ENCODE measurements at regions not wholly inside any gene's neighbourhood (a gene's known extent, or its start where the extent isn't known, plus 50 kb on each side); places are given as distances from the start of the nearest gene placed in this dataset.
"Not testable (repeated sequence)": the region's sequence is repeated elsewhere in the genome, so short reads cannot be mapped to it uniquely, and the experiment has no call there.

DNA sequence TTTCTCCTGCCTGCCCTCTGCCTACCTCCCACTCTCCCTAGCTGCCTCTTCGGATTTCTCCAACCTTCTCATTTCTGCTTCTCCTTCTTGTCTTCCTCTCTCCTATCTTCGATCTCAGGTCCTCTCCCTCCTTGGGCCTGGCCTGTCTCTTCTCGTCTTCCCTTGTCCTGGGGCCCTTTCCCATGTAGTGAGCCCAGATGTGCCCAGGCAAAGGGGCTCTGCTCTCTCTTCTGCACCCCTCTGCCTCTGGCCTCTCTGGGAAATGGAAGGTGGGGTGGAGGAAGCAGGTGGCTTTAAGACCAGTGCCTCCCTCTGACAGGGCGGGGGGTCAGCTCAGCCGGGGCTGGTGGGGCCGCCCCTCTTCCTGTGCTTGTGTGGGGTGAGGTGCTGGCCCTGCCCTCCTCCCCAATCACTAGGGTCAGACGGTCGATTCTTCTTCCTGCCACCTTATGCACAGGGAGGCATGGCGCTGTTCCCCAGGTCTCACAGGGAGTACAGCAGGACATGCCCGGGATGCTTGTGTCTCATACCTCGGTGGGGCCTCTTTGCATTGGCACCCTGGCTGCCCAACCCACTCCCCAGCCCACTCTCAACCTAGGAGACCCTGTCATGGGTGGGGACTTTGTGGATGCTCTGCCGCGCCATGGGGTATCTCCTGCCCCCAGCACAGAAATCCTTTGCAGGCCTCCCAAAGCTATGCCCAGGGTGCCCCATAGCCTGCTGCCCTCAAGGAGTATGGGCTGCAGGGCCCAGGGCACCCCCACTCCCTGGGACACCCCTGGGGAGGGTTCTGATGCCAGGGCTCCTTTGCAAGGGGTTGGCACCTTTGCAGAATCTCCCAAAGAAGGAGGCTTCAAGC, 213.8 kb upstream of the HAAO start:
- H3K4me3 Mint-ChIP-seq = no peak overlapping the region
- H3K36me3 Mint-ChIP-seq (ENCODE audit: low read depth) = no peaks in the 10 kb centered on the region
- H3K9me3 Mint-ChIP-seq = peaks cover 14% of the 10 kb centered on the region
- H3K27ac Mint-ChIP-seq = no peak overlapping the region
- H3K27me3 Mint-ChIP-seq = peaks cover 6% of the 10 kb centered on the region
- peaks cover 8% of the 10 kb centered on the region for H3K4me1 Mint-ChIP-seq (ENCODE audit: low read depth)

DNA sequence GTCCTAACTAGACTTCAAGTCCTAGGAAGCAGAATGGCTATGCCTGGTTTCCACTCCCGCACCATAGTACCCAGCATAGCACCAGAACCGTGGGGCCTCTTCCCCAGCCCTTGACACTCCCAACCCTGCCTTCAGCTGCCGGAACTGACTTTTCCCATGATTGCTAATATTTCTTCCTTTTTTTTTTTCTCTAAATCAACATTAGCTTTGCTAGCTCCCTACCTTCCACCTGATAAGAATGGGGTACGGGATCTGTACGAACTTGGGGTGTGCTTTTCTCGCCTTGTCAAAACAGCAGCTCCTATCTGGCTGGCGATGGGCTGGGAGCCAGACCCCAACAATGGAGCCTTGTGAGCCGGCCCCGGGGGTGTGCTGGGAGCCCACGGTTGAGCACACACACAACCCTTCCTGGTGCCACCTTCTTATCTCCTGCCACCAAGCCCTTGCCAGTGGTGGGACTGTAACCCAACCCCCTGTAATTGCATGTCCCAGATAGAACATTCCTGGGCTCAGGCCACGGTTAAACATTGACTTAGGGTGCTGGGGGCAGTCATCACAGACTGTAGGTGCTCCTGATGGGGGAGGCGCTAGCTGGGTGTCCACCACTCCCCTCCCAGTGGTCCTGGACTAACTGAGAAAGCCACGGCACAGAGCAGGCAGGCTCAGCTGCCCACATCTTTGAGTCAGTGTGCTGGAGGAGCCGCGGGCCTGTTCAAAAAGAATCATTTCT, 213.0 kb upstream of the HAAO start:
- Mint-ChIP-seq H3K27me3 (peaks cover 6% of the 10 kb centered on the region), H3K4me1 (ENCODE audit: low read depth) (peaks cover 4% of the 10 kb centered on the region), H3K4me3 (no peak overlapping the region), H3K9me3 (peaks cover 14% of the 10 kb centered on the region), H3K27ac (no peak overlapping the region), H3K36me3 (ENCODE audit: low read depth) (no peaks in the 10 kb centered on the region)

DNA sequence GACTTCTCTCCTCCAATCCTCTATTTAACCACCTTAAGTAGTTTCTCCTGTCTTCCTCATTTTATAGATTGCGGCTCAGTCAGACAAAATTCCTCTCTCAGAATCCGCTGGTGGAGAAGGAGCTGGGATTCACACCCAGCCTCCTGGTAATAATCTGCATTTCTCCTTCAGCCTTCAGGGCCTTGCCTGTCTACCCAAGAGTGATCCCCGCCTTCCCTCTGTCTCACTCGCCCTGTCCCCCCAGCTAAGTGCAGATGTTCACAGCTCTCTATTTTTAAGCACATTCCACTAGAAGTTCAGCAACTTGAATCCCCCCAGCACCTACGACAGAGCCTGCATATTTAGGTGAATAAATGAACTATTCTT, 212.5 kb upstream of the HAAO start:
- Mint-ChIP-seq H3K4me1 (ENCODE audit: low read depth) (no peaks in the 10 kb centered on the region), H3K4me3 (no peak overlapping the region), H3K27me3 (peaks cover 6% of the 10 kb centered on the region), H3K36me3 (ENCODE audit: low read depth) (no peaks in the 10 kb centered on the region), H3K9me3 (peaks cover 14% of the 10 kb centered on the region), H3K27ac (no peak overlapping the region)

DNA sequence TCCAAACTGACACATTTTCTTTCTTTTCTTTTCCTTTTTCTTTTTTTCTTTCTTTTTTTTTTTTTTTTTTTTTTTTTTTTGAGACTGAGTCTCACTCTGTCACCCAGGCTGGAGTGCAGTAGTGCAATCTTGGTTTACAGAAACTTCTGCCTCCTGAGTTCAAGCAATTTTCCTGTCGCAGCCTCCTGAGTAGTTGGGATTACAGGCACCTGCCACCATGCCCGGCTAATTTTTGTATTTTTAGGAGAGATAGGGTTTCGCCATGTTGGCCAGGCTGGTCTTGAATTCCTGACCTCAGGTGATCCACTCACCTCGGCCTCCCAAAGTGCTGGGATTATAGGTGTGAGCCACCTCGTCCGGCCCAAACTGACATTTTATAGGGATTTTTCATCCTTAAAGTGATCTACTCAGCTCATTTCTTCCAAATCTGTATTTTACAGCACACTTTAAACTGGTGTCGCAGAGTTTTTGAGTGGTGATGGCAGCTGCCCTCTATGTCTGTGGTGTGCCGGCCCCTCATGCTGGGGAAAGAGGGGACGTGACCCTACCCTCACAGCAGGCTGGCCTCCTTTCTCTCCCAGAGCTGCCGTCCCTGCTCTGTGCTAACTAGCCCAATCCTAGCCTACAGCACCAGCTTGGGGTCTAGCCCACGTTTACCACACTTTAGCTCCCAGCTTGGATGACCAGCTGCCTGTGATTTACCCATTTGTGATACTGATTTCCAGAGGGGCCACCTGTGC, 211.9 kb upstream of the HAAO start:
- peaks cover 14% of the 10 kb centered on the region for H3K9me3 Mint-ChIP-seq
- H3K4me1 Mint-ChIP-seq (ENCODE audit: low read depth); H3K27ac Mint-ChIP-seq; H3K27me3 Mint-ChIP-seq; H3K4me3 Mint-ChIP-seq; H3K36me3 Mint-ChIP-seq (ENCODE audit: low read depth): not testable (repeated sequence)

DNA sequence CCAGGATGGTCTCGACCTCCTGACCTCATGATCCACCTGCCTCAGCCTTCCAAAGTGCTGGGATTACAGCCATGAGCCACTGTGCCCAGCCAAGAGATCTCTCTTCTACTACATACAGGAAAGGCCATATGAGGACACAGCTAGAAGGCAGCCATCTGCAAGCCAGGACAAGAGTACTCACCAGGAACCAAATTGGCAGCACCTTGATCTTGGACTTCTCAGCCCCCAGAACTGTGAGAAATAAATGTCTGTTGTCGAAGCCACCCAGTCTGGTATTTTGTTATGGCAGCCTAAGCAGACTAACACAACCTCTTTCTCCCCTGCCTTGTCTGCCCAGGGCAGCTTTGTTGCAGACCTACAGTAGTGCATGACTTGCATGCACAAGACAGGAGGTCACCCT, 211.3 kb upstream of the HAAO start:
- H3K36me3 Mint-ChIP-seq (ENCODE audit: low read depth) = no peaks in the 10 kb centered on the region
- peaks cover 13% of the 10 kb centered on the region for H3K9me3 Mint-ChIP-seq
- H3K4me1 Mint-ChIP-seq (ENCODE audit: low read depth) = no peaks in the 10 kb centered on the region
- H3K27me3 Mint-ChIP-seq = peaks cover 6% of the 10 kb centered on the region
- no peak overlapping the region for H3K4me3 Mint-ChIP-seq
- H3K27ac Mint-ChIP-seq = no peak overlapping the region

DNA sequence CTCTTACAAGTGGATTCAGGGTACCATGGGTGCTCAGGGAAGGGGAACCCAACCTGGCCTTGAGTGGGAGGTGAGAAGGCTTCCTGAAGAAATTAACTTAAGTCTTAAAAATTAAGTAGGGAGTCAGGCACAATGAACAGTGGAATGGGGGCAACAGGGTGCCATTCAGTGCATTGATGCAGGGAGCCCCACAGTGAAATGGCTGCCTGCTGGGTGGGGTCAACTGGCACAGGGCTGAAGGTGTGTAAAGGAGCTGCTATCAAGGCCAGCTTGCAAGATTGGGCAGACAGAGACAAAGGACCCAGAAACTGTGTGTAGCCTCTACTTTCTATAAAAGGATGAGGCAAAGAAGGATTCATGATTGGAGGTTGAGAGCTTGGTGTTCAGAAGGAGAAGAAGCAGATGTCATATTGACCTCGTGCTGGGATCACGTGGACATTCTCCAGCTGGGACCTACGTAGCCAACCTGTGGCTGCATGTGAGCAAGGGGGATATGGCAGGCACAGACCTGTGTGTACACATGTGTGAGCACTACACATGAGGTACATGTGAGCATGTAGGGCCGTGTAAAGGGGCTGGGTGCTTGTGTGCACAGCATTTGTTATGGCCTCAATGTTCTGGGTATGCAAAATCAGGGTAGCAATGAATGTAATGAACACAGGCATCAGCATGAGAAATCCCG, 209.5 kb upstream of the HAAO start:
- Mint-ChIP-seq H3K27ac (no peak overlapping the region), H3K4me3 (no peak overlapping the region), H3K27me3 (no peaks in the 10 kb centered on the region), H3K36me3 (ENCODE audit: low read depth) (no peaks in the 10 kb centered on the region), H3K4me1 (ENCODE audit: low read depth) (no peaks in the 10 kb centered on the region), H3K9me3 (no peaks in the 10 kb centered on the region)

DNA sequence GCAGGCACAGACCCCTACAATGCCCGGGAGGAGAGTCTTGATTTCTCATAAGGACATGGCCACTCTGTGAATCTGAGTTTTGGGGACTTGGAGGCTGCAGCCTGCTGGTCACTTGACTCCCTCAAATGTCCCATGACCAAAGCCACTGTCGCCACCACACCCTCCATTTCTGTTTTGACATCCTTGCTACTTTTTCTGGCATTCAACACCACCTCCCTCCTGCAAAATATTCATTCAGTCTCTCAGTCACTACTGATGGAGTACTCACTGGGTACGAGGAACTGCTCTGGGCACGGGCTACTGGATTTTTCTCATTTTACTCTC, 208.6 kb upstream of the HAAO start:
- Mint-ChIP-seq H3K27me3 (no peaks in the 10 kb centered on the region), H3K4me3 (no peak overlapping the region), H3K36me3 (ENCODE audit: low read depth) (no peaks in the 10 kb centered on the region), H3K4me1 (ENCODE audit: low read depth) (no peaks in the 10 kb centered on the region), H3K27ac (no peak overlapping the region), H3K9me3 (no peaks in the 10 kb centered on the region)

DNA sequence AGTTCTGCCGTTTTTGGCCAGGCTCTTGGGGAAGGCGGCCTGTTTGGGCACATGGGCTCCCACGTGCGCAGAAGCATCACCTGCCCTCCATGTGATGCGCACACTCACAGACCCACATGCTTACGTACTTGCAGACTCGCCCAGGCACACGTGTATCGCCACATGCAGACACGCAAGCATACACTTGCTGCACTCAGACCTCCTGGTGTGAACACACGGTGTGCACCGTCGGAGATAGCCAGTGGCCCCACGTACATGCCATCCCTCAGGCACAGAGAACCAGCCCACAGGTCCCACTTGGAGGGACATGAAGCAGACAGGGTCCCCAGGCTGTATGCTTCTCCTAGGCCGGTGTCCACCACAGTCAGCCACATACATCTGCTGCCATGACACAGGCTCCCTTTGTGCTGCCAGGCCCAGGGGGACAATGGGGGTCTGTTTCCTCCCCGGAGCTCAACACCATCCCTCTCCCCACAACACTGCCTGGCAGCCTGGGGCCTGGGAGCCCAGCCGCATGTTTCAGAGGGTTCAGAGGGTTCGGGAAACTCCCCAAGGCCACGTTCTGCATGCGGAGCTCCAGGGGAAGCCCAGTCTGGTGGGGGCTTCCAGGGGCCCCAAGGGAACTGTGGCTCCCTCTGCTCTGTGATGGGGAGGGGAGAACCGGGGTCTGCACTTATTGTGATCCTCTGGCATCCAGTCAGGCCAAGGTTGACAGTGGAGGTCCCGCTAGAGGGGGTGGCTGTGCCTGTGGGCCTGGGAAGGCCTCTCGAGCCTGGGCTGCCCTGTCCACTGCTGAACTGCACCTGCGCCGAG, 208.1 kb upstream of the HAAO start:
- H3K4me1 Mint-ChIP-seq (ENCODE audit: low read depth) = no peaks in the 10 kb centered on the region
- H3K4me3 Mint-ChIP-seq = no peak overlapping the region
- peaks cover 4% of the 10 kb centered on the region for H3K9me3 Mint-ChIP-seq
- H3K27me3 Mint-ChIP-seq = no peaks in the 10 kb centered on the region
- H3K27ac Mint-ChIP-seq = no peak overlapping the region
- H3K36me3 Mint-ChIP-seq (ENCODE audit: low read depth) = no peaks in the 10 kb centered on the region

DNA sequence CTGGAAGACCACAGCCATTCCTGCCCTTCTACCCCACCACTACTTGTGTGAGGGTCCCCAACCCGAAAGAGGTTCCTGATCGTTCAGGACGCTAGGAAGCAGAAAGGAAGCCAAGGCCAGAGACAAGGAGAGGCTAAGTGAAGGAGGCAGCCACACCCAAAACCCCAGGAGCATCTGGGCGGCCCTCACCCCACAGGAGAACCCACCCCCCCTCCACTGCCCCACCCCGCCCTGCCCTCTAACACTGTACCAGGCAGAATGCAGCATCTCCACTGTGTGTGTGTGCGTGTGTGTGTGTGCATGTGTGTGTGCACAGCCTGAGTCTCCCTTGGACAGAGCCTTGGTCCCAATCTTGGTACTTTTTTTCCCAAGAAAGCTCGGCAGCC, 207.5 kb upstream of the HAAO start:
- no peak overlapping the region for H3K27ac Mint-ChIP-seq
- no peaks in the 10 kb centered on the region for H3K27me3 Mint-ChIP-seq
- no peaks in the 10 kb centered on the region for H3K4me1 Mint-ChIP-seq (ENCODE audit: low read depth)
- peaks cover 4% of the 10 kb centered on the region for H3K9me3 Mint-ChIP-seq
- no peaks in the 10 kb centered on the region for H3K36me3 Mint-ChIP-seq (ENCODE audit: low read depth)
- H3K4me3 Mint-ChIP-seq = no peak overlapping the region

DNA sequence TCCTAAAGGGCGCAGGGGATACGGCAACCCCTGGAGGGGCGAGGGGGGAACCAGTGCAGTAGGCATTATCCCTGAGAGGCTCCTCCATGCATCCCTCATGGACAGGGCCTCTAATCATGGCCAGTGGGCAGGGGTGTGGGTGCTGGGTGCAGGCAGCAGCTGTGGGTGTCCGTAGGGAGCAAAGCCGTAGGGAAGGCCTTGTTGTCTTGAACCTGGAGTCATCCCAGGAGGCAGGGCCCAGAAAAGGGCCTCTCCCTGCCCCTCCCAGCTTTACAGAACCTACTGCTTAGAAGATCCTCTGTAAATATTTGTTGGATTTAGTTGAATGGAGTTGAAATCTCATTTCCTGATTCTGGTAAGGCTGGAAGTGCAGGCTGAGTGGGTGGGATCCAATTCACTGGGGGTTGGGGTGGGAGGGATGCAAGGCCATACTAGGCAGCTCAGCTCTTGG, 207.0 kb upstream of the HAAO start:
- Mint-ChIP-seq H3K4me3 (no peak overlapping the region), H3K36me3 (ENCODE audit: low read depth) (no peaks in the 10 kb centered on the region), H3K27me3 (no peaks in the 10 kb centered on the region), H3K4me1 (ENCODE audit: low read depth) (no peaks in the 10 kb centered on the region), H3K27ac (no peak overlapping the region), H3K9me3 (peaks cover 4% of the 10 kb centered on the region)

DNA sequence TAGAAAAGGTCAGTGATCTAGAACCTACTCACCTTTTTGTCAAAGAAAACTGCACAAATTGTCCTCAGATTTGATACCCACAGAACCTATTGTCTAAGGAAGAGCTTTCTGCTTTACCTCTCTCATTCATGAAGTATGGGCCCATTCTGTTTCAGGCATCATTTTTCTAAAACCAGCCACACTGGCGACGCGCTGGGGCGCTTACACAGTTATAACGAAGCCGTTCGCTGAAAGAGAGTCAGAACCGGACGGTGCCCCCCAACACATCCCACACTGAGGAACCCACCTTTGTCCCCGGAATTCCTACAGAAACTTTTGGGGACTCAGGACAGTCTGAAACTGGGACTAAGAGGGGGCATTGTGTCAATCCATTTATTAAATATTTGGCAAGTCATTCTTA, 206.3 kb upstream of the HAAO start:
- no peak overlapping the region for H3K27ac Mint-ChIP-seq
- H3K4me1 Mint-ChIP-seq (ENCODE audit: low read depth) = no peaks in the 10 kb centered on the region
- no peaks in the 10 kb centered on the region for H3K27me3 Mint-ChIP-seq
- H3K9me3 Mint-ChIP-seq = peaks cover 4% of the 10 kb centered on the region
- no peak overlapping the region for H3K4me3 Mint-ChIP-seq
- no peaks in the 10 kb centered on the region for H3K36me3 Mint-ChIP-seq (ENCODE audit: low read depth)

DNA sequence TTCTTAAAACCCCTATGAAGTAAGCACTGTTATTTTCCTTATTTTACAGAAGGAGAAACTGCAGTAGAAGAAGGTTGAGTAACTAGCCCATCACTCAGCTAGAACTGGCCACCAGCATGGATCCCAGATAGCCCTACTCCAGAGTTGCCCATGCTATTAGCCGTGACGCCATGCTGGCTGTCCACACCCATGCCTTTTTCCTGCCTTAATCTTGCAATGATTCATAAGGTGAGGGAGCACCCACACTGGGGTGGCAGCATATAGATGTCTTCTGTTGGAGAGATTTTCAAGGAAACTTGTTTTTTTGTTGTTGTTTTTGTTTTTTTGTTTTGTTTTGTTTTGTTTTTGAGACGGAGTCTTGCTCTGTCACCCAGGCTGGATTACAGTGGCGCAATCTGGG, 204.1 kb upstream of the HAAO start:
- no peaks in the 10 kb centered on the region for H3K4me1 Mint-ChIP-seq (ENCODE audit: low read depth)
- peaks cover 4% of the 10 kb centered on the region for H3K9me3 Mint-ChIP-seq
- no peak overlapping the region for H3K27ac Mint-ChIP-seq
- no peaks in the 10 kb centered on the region for H3K27me3 Mint-ChIP-seq
- H3K36me3 Mint-ChIP-seq (ENCODE audit: low read depth) = no peaks in the 10 kb centered on the region
- no peak overlapping the region for H3K4me3 Mint-ChIP-seq

DNA sequence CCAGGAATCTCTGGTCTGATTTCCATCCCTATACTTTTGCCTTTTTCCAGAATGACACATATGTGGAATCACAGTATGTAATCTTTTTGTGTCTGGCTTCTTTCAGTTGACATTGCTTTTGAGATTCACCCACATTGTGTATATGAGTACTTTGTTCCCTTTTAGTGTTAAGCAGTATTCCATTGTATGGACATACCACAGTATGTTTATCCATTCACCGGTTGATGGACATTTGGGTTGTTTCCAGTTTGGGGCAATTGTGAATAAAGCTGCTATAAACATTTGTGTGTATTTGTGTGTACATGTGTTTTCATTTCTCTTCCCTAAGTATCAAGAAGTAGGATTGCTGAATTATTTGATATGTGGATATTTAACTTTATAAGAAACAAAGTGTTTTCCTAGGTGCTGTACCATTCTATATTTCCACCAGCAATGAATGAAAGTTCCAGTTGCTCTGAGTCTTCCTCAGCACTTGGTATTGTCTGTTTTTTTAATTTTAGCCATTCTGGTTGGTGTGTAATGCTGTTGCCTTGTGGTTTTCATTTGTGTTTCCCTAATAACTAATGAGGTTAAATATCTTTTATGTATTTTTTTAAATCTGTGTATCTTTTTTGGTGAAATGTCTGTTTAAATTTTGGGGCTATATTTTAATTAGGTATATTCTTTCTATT, 203.5 kb upstream of the HAAO start:
- Mint-ChIP-seq H3K27me3 (no peaks in the 10 kb centered on the region), H3K36me3 (ENCODE audit: low read depth) (no peaks in the 10 kb centered on the region), H3K27ac (no peak overlapping the region), H3K4me1 (ENCODE audit: low read depth) (no peaks in the 10 kb centered on the region), H3K9me3 (peaks cover 4% of the 10 kb centered on the region), H3K4me3 (no peak overlapping the region)
